ENCODE measurements at regions not wholly inside any gene's neighbourhood (a gene's known extent, or its start where the extent isn't known, plus 50 kb on each side); places are given as distances from the start of the nearest gene placed in this dataset.

DNA sequence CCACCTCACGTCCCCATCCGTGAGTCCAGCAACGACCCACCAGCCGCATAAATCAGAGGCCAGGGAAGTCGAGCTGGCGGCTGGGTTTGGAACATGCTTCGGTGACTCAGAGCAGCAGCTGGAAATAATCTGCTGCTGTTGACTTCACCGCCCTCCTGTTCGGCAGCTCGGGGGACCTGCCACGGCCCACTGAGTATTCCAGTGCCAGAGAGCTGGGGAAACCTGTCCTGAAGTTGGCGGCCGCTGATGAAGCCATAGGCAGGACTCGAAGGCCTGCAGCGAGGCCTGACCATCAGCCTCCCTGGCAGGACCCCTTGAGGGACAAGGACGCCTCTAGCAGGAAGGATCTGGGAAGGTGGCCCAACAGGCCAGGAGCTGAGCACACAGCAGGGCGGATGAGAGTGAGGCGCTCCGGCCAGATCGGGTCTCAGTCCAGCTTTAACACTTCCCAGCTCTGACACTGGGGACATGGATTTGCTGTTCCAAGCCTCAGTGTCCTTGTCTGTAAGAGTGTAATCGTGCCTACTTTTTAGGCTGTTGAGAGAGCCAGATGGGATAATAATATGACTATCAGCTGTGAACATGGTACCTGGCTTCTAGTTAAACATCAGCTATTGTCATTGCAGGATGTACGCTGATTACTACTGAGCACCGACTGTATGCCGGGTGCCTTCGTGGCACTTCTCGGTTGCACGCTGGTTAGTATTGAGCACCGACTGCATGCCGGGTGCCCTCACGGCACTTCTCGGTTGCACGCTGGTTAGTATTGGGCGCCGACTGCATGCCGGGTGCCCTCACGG, 50.4 kb upstream of the CIBAR2 start (continued):
- TF ChIP-seq, protein P1, sequence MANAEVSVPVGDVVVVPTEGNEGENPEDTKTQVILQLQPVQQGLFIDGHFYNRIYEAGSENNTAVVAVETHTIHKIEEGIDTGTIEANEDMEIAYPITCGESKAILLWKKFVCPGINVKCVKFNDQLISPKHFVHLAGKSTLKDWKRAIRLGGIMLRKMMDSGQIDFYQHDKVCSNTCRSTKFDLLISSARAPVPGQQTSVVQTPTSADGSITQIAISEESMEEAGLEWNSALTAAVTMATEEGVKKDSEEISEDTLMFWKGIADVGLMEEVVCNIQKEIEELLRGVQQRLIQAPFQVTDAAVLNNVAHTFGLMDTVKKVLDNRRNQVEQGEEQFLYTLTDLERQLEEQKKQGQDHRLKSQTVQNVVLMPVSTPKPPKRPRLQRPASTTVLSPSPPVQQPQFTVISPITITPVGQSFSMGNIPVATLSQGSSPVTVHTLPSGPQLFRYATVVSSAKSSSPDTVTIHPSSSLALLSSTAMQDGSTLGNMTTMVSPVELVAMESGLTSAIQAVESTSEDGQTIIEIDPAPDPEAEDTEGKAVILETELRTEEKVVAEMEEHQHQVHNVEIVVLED (CRISPR knock-in tag; IDR thresholded peaks at IDR 0.05; ENCODE audit: borderline replicate concordance): no peak; the same call in 1 of the 2 replicates
- TF ChIP-seq E2F1 (CRISPR knock-in tag; IDR thresholded peaks at IDR 0.05): no peak
- TF ChIP-seq PTBP1 (IDR thresholded peaks at IDR 0.05; ENCODE audit: low read depth, low read length, poor library complexity, severe bottlenecking): no peak
- no peak for TF ChIP-seq NONO (IDR thresholded peaks at IDR 0.05)
- no peak for TF ChIP-seq NONO (CRISPR knock-in tag; conservative IDR thresholded peaks at IDR 0.05)
- peak; percentile 94 for TF ChIP-seq ZNF121 (CRISPR knock-in tag; IDR thresholded peaks at IDR 0.05)
- TF ChIP-seq ZBTB10 (CRISPR knock-in tag; IDR thresholded peaks at IDR 0.05; ENCODE audit: borderline replicate concordance): no peak
- TF ChIP-seq ZNF317 (CRISPR knock-in tag; IDR thresholded peaks at IDR 0.05): 0 out of 2 replicates have a peak, but pooled peaks have one; percentile 17
- no peak for TF ChIP-seq ZNF354B (CRISPR knock-in tag; IDR thresholded peaks at IDR 0.05)
- TF ChIP-seq KAT8 (CRISPR knock-in tag; IDR thresholded peaks at IDR 0.05): 0 out of 2 replicates have a peak, but pooled peaks have one; percentile 23
- no peak for TF ChIP-seq TBX3 (IDR thresholded peaks at IDR 0.05; ENCODE audit: borderline replicate concordance)
- no peak for TF ChIP-seq ZNF589 (CRISPR knock-in tag; conservative IDR thresholded peaks at IDR 0.05)
- 0 out of 2 replicates have a peak, but pooled peaks have one; percentile 25 for TF ChIP-seq ZNF430 (CRISPR knock-in tag; IDR thresholded peaks at IDR 0.05)
- peak; percentile 50; the same call in 1 of the 2 replicates for TF ChIP-seq ZNF263 (CRISPR knock-in tag; IDR thresholded peaks at IDR 0.05)
- no peak for TF ChIP-seq ZNF296 (CRISPR knock-in tag; conservative IDR thresholded peaks at IDR 0.05)
- TF ChIP-seq, protein P2, sequence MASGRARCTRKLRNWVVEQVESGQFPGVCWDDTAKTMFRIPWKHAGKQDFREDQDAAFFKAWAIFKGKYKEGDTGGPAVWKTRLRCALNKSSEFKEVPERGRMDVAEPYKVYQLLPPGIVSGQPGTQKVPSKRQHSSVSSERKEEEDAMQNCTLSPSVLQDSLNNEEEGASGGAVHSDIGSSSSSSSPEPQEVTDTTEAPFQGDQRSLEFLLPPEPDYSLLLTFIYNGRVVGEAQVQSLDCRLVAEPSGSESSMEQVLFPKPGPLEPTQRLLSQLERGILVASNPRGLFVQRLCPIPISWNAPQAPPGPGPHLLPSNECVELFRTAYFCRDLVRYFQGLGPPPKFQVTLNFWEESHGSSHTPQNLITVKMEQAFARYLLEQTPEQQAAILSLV (CRISPR knock-in tag; IDR thresholded peaks at IDR 0.05; ENCODE audit: borderline replicate concordance): 0 out of 2 replicates have a peak, but pooled peaks have one; percentile 44
- no peak for TF ChIP-seq IRX3 (CRISPR knock-in tag; IDR thresholded peaks at IDR 0.05; ENCODE audit: borderline replicate concordance, low read depth)
- peak; percentile 13 for TF ChIP-seq SAP130 (CRISPR knock-in tag; IDR thresholded peaks at IDR 0.05; ENCODE audit: low read depth)
- no peak for TF ChIP-seq TOPORS (CRISPR knock-in tag; IDR thresholded peaks at IDR 0.05)
- no peak for TF ChIP-seq SRSF1 (optimal IDR thresholded peaks at IDR 0.05; ENCODE audit: low read depth, low read length)
- no peak for TF ChIP-seq RXRB (CRISPR knock-in tag; IDR thresholded peaks at IDR 0.05; ENCODE audit: borderline replicate concordance)
- no peak for TF ChIP-seq ZNF513 (CRISPR knock-in tag; conservative IDR thresholded peaks at IDR 0.05)
